ENCODE measurements at regions not wholly inside any gene's neighbourhood (a gene's known extent, or its start where the extent isn't known, plus 50 kb on each side); places are given as distances from the start of the nearest gene placed in this dataset.
"Not testable (repeated sequence)": the region's sequence is repeated elsewhere in the genome, so short reads cannot be mapped to it uniquely, and the experiment has no call there.

DNA sequence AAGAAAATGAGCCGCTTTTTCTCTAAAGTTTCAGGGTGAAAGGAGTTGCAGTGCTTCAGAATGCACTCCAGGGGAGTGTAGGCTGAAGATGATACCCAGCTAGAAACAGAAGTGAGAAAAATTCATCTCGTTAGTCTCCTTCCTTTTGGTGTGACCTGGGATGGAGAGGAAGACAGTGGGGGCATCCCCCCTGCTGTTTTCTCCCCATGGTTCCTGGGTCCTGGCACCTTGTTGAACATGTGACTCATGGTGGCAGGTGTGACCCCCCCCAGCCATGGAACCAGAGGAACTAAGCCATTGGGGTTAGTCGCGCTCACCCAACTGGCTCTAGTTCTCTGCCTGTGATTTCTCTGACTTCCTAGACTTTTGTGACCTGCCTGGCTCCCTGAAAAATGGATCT is 424.6 kb downstream of the CSNK1G3 start:
- peaks cover 0 to 7% (median 0%) of the 10 kb centered on the region in 4 donors for H3K9me3 ChIP-seq
- no peaks in the 10 kb centered on the region for H3K36me3 ChIP-seq
- no peaks in the 10 kb centered on the region for H3K4me1 ChIP-seq
- intact Hi-C loops (cut with DNase I): no loop called here
- no peak overlapping the region for H3K27ac ChIP-seq
- 59% methylated on average over 2 of the region's 4 CpGs for WGBS (ENCODE audit: insufficient coverage, low coverage, low lambda C conversion rate, missing lambda C conversion rate)
- no peak overlapping the region for H3K4me3 ChIP-seq
- no peak for DNase-seq
- H3K27me3 ChIP-seq: no peaks in the 10 kb centered on the region
- no peak for TF ChIP-seq POLR2A (IDR thresholded peaks at IDR 0.05)
- TF ChIP-seq, protein P1, sequence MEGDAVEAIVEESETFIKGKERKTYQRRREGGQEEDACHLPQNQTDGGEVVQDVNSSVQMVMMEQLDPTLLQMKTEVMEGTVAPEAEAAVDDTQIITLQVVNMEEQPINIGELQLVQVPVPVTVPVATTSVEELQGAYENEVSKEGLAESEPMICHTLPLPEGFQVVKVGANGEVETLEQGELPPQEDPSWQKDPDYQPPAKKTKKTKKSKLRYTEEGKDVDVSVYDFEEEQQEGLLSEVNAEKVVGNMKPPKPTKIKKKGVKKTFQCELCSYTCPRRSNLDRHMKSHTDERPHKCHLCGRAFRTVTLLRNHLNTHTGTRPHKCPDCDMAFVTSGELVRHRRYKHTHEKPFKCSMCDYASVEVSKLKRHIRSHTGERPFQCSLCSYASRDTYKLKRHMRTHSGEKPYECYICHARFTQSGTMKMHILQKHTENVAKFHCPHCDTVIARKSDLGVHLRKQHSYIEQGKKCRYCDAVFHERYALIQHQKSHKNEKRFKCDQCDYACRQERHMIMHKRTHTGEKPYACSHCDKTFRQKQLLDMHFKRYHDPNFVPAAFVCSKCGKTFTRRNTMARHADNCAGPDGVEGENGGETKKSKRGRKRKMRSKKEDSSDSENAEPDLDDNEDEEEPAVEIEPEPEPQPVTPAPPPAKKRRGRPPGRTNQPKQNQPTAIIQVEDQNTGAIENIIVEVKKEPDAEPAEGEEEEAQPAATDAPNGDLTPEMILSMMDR (IDR thresholded peaks at IDR 0.05): no peak
- ATAC-seq: no peak

DNA sequence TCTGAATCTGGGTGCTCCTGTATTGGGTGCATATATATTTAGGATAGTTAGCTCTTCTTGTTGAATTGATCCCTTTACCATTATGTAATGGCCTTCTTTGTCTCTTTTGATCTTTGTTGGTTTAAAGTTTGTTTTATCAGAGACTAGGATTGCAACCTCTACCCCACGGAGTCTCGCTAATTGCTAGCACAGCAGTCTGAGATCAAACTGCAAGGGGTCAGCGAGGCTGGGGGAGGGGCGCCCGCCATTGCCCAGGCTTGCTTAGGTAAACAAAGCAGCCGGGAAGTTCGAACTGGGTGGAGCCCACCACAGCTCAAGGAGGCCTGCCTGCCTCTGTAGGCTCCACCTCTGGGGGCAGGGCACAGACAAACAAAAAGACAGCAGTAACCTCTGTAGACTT is 421.8 kb downstream of the CSNK1G3 start:
- DNase-seq; H3K27ac ChIP-seq; H3K9me3 ChIP-seq; H3K4me1 ChIP-seq; intact Hi-C loops (cut with DNase I); H3K27me3 ChIP-seq; ATAC-seq; H3K36me3 ChIP-seq; H3K4me3 ChIP-seq: not testable (repeated sequence)
- 29% methylated on average over 4 of the region's 7 CpGs for WGBS (ENCODE audit: insufficient coverage, low coverage, low lambda C conversion rate, missing lambda C conversion rate)

DNA sequence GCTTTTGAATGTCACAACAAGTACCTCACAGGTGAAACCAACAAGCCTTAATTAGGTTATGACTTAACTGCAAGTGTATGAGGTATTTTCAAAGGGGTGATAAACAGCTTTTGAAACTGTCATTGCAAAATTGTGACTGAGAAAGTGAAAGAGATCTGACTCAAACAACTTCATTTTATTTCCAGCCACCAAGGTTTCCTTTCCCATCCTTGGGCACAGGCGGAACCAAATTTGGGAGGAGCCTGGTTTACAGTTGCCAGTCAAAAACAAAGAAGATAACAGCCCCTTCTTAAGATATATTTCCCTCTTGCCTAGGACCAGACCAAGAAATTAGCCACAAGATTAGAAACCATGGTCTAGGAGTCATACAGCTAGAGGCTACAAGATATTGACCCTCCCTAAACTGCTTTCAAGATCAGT is 417.1 kb downstream of the CSNK1G3 start:
- intact Hi-C loops (cut with DNase I): no loop called here
- H3K36me3 ChIP-seq: no peaks in the 10 kb centered on the region

DNA sequence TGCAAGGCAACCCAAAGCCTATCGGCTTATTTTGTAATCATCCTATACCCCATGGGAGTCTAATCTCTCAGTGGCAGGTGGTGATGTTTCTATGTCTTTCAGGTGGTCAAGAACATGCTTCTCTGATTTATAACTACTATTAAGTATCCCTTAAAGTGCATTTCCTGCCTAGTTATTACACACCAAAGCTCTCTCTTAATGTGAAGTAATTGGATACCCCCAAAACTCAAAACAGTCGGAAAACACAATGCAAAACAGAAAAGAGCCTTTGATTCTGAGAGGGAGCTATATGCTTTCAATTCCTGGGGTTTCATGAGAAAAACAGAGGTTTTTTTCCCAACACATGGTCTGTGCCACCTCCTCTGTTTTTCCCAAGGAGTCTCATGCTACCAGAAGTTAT is 416.4 kb downstream of the CSNK1G3 start:
- H3K27me3 ChIP-seq: no peaks in the 10 kb centered on the region
- H3K36me3 ChIP-seq: no peaks in the 10 kb centered on the region
- no peak overlapping the region for H3K4me3 ChIP-seq
- no peak overlapping the region for H3K27ac ChIP-seq
- no peak for TF ChIP-seq POLR2A (IDR thresholded peaks at IDR 0.05)
- TF ChIP-seq, protein P1 (IDR thresholded peaks at IDR 0.05): no peak
- ATAC-seq (no peak), DNase-seq (no peak)
- 92% methylated on average over 2 of the region's 2 CpGs for WGBS (ENCODE audit: insufficient coverage, low coverage, low lambda C conversion rate, missing lambda C conversion rate)
- no peaks in the 10 kb centered on the region for H3K9me3 ChIP-seq
- intact Hi-C loops (cut with DNase I): no loop called here
- H3K4me1 ChIP-seq: no peaks in the 10 kb centered on the region

More for the DNA sequence above, 417.1 kb downstream of the CSNK1G3 start:
- TF ChIP-seq, protein P1 (IDR thresholded peaks at IDR 0.05): no peak
- TF ChIP-seq POLR2A (IDR thresholded peaks at IDR 0.05): no peak
- no peak overlapping the region for H3K4me3 ChIP-seq
- H3K27me3 ChIP-seq: no peaks in the 10 kb centered on the region
- ATAC-seq: no peak
- 77% methylated on average over 1 of the region's 1 CpG for WGBS (ENCODE audit: insufficient coverage, low coverage, low lambda C conversion rate, missing lambda C conversion rate)
- DNase-seq: no peak
- H3K4me1 ChIP-seq: no peaks in the 10 kb centered on the region
- no peak overlapping the region for H3K27ac ChIP-seq
- no peaks in the 10 kb centered on the region for H3K9me3 ChIP-seq

DNA sequence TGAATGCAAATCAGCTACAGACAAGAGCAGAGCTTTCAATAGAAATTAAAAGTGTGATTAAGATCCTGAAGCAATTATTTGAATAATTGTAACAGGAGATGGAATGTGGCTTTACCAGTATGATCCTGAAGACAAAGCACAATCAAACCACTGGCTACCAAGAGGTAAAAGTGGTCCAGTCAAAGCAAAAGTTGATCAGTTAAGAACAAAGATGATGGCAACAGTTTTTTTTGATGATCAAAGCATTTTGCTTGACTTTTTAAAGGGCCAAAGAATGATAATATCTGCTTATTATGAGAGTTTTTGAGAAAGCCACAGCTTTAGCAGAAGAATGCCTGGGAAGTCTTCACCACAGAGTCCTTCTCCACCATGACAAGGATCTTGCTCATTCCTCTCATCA is 409.2 kb downstream of the CSNK1G3 start:
- no peak overlapping the region for H3K27ac ChIP-seq
- no peaks in the 10 kb centered on the region for H3K9me3 ChIP-seq
- no peak for TF ChIP-seq POLR2A (IDR thresholded peaks at IDR 0.05)
- TF ChIP-seq, protein P1 (IDR thresholded peaks at IDR 0.05): no peak
- H3K27me3 ChIP-seq: no peaks in the 10 kb centered on the region
- ATAC-seq (no peak), DNase-seq (no peak)
- intact Hi-C loops (cut with DNase I): no loop called here
- H3K4me3 ChIP-seq: no peak overlapping the region
- H3K36me3 ChIP-seq: no peaks in the 10 kb centered on the region
- no peaks in the 10 kb centered on the region for H3K4me1 ChIP-seq

All from right lobe of liver (tissue), 6 donors.